ENCODE measurements at regions not wholly inside any gene's neighbourhood (a gene's known extent, or its start where the extent isn't known, plus 50 kb on each side); places are given as distances from the start of the nearest gene placed in this dataset.
A peak's percentile ranks its signal among the peaks of the same experiment; 100 is the strongest.

DNA sequence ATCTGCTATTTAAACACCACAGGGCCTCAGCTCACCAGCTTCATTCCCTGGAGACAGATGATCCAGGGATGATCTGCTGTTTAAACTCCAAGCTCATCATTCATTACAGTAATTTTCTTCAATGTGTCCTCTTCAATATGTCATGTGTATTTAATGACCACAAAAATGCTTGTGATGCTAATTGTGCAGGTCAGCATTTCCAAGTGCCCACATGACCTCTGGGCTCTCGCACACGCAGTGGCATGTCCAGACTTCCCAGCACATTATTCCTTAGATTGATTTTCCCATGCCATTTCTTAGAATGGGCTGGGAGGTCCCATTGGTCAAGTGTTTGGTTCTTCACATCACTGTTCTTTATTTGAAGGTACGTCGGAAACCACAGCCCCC lies 434.4 kb downstream of the HAO1 start:
- no peak for DNase-seq (ENCODE audit: low read depth)

GRCh38 chr20:7516621-7517111 lies 423.6 kb downstream of the HAO1 start:
- DNase-seq (ENCODE audit: low read depth): no peak

- DNase-seq (ENCODE audit: low read depth): no peak
Observed at GRCh38 chr20:7520361-7520760, 419.9 kb downstream of the HAO1 start.

- DNase-seq (ENCODE audit: low read depth): no peak
Observed at GRCh38 chr20:7523288-7523687, 417.0 kb downstream of the HAO1 start.

GRCh38 chr20:7540018-7540417 lies 400.2 kb downstream of the HAO1 start:
- no peak for DNase-seq (ENCODE audit: low read depth)

DNA sequence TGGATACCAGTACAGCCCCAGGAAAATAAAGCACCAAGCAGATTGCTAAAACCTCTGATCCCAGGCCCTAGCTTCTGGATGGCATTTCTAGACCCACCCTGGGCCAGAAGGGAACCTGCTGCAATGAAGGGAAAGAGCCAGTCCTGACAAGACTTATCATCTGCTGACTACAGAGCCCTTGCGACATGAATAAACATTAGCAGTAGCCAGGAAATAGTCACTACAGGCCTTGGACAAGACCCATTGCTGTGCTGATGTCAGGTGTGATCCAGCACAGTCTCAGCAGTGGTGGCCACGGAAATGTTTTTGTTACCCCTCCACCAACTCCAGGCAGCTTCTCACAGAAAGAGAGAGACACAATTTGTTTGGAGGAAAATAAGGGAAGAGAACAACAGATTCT lies 399.3 kb downstream of the HAO1 start:
- no peak for DNase-seq (ENCODE audit: low read depth)

DNA sequence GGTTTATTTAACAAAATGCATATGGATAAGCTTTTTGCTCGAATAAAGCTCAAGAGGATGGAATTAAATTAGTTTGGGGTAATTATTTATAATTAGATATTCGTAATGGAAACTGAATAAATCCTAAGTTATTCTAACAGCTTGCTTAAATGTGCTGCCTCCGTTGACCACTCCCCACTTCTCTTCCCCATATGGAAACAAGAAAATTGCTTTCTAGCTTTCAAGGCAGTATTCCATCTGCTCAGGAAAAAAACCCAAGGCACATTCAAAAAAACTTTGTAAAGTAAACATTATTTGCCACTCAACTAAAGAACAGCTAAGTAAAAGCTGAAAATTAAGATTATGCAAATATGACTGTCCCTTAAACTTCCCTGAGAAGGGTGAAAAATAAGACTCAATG lies 369.2 kb downstream of the HAO1 start:
- no peak for DNase-seq (ENCODE audit: low read depth)

DNA sequence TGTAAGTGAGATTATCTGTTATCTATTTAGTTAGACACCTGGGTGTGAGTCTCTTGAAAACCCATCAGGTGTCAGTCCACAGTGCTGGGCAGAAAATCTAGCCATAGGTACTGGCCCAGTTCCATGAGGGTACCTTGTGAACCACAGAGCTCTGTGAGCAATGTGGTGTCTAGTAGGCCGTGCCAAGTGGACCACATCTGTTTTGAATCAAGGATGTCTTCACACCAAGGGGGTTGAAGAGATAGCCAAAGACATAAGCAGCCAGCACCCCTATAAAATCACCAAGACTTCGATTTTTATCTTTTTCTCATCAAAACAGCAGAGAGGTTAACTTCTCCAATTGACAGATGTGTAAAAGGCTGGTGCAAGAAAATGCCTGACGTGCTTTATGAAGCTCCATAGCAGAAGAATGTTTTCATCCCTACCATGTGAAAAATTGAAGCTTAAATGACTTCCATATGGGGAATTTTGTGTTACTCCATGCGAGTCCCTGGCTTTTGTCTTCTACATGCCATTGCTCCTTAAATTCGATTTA lies 368.7 kb downstream of the HAO1 start:
- peak; percentile 0 for DNase-seq (ENCODE audit: low read depth)

DNA sequence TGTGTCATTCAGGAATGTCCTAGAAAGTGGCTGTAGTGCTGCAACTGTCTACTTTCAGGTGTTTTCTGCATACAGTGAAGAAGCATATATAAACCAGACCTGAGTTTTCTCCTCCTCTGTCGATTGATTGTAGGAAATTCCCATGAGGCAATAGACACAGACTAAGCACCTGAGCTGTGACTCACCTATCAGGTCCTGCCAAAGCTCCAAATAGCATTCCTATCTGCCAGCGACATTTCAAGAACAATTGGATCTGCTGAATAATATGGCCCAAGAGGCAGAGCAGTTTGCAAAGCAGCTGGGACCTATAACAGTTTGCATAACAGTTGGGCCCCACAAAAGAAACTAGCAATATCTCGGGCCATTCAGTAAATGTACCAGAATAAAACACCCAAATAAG lies 360.4 kb downstream of the HAO1 start:
- DNase-seq (ENCODE audit: low read depth): no peak

- no peak for DNase-seq (ENCODE audit: low read depth)
Observed at GRCh38 chr20:7585126-7585679, 355.1 kb downstream of the HAO1 start.

GRCh38 chr20:7586481-7586880 lies 353.8 kb downstream of the HAO1 start:
- no peak for DNase-seq (ENCODE audit: low read depth)

DNA sequence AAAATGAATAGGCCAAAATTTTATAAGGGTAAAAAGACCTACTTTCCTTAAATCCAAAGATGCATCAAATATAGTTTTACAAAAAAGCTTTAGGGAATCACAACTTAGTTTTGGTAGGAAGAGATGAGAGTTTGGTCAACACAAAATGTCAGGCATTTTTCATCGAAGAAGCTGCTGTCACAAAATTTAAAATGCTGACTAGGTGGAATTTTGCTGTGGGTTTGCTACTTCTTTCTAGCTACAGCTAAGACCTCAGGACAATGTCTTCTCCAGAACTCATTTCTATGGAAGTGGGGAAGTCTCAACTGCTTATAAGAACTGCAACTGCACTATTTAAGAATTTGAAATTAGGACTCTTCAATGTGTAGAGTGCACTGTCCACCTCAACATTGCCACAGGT lies 351.1 kb downstream of the HAO1 start:
- no peak for DNase-seq (ENCODE audit: low read depth)

DNA sequence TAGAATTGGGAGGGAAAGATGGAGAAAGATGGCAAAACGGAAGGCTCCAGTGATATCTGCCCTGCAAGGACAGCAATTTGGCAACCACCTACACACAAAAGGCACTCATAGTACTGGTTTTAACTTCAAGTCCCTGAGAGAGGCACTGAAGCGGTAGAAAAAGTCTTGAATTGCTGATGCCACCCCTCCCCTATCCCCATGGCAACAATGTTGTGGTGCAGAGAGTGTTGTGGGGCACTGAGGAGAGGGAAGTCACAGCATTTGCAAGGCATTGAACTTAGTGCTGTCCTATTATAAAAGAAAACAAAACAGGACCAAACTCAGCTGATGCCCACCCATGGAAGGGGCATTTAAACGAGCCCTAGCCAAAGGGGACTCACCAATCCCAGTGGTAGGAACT lies 343.7 kb downstream of the HAO1 start:
- no peak for DNase-seq (ENCODE audit: low read depth)

DNA sequence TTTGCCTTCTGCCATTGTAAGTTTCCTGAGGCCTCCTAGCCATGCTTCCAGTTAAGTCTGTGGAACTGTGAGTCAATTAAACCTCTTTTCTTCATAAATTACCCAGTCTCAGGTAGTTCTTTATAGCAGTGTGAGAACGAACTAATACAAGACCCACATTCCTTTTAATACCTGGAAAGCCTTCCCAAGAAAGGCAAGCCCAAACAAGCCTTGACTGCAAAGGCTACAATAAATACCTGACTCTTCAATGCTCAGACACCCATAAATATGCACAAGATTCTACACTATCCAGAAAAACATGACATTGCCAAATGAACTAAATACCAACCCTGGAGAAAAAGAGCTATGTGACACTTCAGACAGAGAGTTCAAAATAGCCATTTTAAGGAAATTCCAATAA lies 338.8 kb downstream of the HAO1 start:
- no peak for DNase-seq (ENCODE audit: low read depth)

- no peak for DNase-seq (ENCODE audit: low read depth)
Observed at GRCh38 chr20:7606941-7607340, 333.3 kb downstream of the HAO1 start.

GRCh38 chr20:7608250-7608649 lies 332.0 kb downstream of the HAO1 start:
- no peak for DNase-seq (ENCODE audit: low read depth)

DNA sequence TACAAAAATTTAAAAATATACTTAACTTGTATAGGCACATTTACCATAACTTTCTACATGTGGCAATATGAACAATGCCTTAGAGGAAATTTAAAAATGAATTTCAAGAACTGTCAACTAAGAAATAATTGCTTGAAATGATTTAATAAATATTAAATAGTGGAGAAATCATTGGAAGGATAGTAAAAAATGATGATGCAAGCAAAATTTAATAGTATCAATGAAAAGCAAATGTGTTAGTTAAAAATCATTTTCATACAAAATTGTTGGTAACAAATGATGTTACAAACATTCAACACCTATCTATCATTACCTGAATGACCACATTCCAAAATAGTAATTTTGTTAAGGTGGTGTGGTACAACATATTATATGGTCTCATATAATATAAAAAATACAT lies 331.0 kb downstream of the HAO1 start:
- no peak for DNase-seq (ENCODE audit: low read depth)

DNA sequence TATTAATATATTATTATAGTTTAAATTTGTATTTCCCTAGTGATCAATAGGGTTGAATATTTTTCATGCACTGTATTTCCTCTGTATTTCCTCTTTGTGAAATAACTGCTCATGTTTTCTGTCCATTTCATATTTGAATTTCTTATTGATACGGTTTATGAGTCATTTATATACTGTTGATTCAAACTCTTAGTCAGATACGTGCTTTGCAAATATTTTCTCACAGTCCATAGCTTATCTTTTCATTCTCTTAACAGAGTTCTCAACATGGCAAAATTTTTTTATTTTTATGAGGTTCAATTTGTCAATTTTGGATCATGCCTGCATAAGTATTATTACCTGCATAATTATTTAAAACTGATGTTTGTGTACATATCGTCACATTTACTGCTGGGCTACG lies 329.6 kb downstream of the HAO1 start:
- DNase-seq (ENCODE audit: low read depth): no peak

DNA sequence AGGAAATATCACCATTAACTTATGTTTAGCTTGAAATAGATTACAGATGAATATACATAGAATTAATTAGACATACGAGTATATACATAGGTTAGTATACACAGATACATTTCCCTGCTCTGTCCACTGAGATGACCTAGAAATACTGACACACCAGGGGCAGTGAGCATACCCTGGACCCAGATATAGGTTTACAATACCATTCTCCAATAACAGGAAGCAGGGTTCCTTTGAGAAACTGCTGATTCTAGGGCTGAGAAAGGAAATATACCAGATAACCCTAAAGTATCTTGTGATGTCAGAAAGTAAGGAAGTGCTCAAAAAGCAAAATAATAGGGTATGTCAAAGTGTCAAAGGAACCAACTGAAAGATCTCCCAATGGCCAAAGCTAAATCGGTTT lies 322.5 kb downstream of the HAO1 start:
- no peak for DNase-seq (ENCODE audit: low read depth)

DNA sequence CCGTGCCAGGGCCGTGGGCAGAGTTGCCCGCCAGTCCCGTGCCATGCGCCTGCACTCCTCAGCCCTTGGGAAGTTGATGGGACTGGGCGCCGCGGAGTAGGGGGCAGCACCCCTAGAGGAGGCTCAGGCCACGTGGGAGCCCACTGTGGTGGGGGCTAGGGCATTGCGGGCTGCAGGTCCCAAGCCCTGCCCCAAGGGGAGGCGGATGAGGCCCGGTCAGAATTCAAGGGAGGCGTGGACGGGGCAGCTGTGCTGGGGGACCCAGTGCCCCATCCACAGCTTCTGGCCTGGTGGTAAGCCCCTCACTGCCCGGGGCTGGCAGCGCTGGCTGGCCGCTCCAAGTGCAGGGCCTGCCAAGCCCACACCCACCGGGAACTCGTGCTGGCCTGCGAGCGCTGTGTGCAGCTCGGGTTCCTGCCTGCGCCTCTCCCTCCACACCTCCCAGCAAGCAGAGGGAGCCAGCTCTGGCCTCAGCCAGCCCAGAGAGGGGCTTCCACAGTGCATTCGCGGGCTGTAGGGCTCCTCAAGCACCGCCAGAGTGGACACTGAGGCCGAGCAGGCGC lies 317.8 kb downstream of the HAO1 start:
- no peak for DNase-seq (ENCODE audit: low read depth)

- no peak for DNase-seq (ENCODE audit: low read depth)
Observed at GRCh38 chr20:7624886-7625285, 315.4 kb downstream of the HAO1 start.

DNA sequence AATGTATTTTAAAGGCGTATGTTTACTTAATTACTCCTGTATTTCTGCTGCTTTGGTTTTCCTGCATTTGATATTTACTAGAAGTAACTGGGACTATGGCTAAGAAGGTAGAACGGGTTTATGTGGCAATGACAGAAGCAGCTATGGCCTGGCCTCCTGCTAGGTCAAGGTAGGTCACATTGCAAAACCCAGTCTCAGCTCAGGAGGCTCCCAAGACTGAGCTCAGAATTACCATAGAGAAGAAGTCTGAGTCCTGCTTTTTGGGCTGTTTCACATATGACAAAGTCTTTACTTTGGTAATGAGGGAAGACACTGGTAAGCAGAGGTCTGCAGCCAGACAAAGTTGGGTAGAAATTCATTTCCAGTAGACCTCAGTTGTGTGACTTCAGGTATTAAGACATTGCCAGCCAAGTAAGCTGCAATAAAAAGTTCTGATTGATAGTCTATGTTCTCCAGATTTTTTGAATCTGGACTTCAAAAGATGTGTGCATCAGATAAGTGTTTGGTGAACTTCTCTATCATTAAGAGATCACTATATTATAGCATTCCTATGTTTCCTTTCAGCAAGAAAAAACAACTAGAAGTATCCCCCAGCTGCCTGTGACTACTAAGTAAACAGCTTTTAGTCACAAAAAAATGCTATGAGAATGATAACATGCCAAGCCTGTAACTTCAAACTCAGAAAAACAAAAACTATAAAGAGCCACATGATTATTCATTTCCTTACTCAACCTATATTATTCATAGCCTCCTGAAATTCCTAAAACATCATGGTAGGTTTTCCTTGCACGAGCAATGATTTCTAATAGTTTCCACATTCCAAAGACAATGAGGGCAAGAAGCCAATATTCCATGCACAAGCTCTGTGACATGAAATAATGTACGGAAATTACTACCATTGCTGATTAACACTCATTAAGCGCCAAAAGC lies 312.3 kb downstream of the HAO1 start:
- DNase-seq (ENCODE audit: low read depth): peak; percentile 7

GRCh38 chr20:7629880-7630279 lies 310.4 kb downstream of the HAO1 start:
- DNase-seq (ENCODE audit: low read depth): no peak
